ENCODE measurements at regions not wholly inside any gene's neighbourhood (a gene's known extent, or its start where the extent isn't known, plus 50 kb on each side); places are given as distances from the start of the nearest gene placed in this dataset.

DNA sequence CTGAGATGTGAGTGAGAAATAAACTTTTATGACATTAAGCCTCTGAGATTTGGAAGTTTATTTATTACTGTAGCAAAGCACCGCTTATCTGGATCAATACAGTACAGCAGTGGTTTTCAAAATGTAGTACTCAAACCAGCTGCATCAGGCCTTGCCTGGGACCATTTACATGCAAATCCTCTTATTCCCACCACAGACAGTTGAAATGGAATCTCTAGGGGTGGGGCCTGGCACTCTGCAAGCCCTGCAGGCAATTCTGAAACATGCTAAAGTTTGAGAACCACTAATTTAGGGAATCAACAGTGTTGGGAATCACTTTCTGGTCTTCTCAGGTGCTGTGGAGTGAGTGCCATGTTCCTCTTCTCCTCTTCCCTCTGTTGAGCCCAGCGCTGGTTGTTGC is 77.8 kb upstream of the TAMM41 start:
- no peaks in the 10 kb centered on the region for H3K79me2 ChIP-seq (ENCODE audit: low read length)
- H3K4me2 ChIP-seq (ENCODE audit: low read length), result no peak overlapping the region
- no peak overlapping the region for H3K9ac ChIP-seq (ENCODE audit: low read length)
- no peaks in the 10 kb centered on the region for H3K9me3 ChIP-seq (ENCODE audit: insufficient read depth, low read length)
- TF ChIP-seq, protein P1, sequence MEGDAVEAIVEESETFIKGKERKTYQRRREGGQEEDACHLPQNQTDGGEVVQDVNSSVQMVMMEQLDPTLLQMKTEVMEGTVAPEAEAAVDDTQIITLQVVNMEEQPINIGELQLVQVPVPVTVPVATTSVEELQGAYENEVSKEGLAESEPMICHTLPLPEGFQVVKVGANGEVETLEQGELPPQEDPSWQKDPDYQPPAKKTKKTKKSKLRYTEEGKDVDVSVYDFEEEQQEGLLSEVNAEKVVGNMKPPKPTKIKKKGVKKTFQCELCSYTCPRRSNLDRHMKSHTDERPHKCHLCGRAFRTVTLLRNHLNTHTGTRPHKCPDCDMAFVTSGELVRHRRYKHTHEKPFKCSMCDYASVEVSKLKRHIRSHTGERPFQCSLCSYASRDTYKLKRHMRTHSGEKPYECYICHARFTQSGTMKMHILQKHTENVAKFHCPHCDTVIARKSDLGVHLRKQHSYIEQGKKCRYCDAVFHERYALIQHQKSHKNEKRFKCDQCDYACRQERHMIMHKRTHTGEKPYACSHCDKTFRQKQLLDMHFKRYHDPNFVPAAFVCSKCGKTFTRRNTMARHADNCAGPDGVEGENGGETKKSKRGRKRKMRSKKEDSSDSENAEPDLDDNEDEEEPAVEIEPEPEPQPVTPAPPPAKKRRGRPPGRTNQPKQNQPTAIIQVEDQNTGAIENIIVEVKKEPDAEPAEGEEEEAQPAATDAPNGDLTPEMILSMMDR (IDR thresholded peaks at IDR 0.05; ENCODE audit: low read depth, low read length), result no peak
- TF ChIP-seq EZH2phosphoT487 (IDR thresholded peaks at IDR 0.05; ENCODE audit: low read depth), result no peak
- H3K27me3 ChIP-seq (ENCODE audit: low read depth, low read length), result peaks cover 10% of the 10 kb centered on the region; the same call in 1 of the 2 replicates
- H4K20me1 ChIP-seq (ENCODE audit: insufficient read depth, low read length), result no peaks in the 10 kb centered on the region
- no peak overlapping the region for H3K27ac ChIP-seq (ENCODE audit: low read length)
- H2AFZ ChIP-seq (ENCODE audit: low read depth, low read length), result no peak overlapping the region
- no peaks in the 10 kb centered on the region for H3K4me1 ChIP-seq (ENCODE audit: low read length)
- H3K4me3 ChIP-seq (ENCODE audit: low read length), result no peak overlapping the region
- H3K36me3 ChIP-seq (replicated peaks; ENCODE audit: low read depth, low read length), result no peaks in the 10 kb centered on the region

- H4K20me1 ChIP-seq (ENCODE audit: insufficient read depth, low read length), result no peaks in the 10 kb centered on the region
- peaks cover 5% of the 10 kb centered on the region; the same call in 1 of the 2 replicates for H3K27me3 ChIP-seq (ENCODE audit: low read depth, low read length)
- H3K4me2 ChIP-seq (ENCODE audit: low read length), result no peak overlapping the region
- no peak overlapping the region for H3K27ac ChIP-seq (ENCODE audit: low read length)
- TF ChIP-seq EZH2phosphoT487 (IDR thresholded peaks at IDR 0.05; ENCODE audit: low read depth), result no peak
- TF ChIP-seq, protein P1 (IDR thresholded peaks at IDR 0.05; ENCODE audit: low read depth, low read length), result no peak
- H3K4me1 ChIP-seq (ENCODE audit: low read length), result no peaks in the 10 kb centered on the region
- H3K9ac ChIP-seq (ENCODE audit: low read length), result no peak overlapping the region
- no peak overlapping the region for H2AFZ ChIP-seq (ENCODE audit: low read depth, low read length)
- H3K9me3 ChIP-seq (ENCODE audit: insufficient read depth, low read length), result no peaks in the 10 kb centered on the region
- H3K36me3 ChIP-seq (replicated peaks; ENCODE audit: low read depth, low read length), result no peaks in the 10 kb centered on the region
- H3K79me2 ChIP-seq (ENCODE audit: low read length), result no peaks in the 10 kb centered on the region
- no peak overlapping the region for H3K4me3 ChIP-seq (ENCODE audit: low read length)
Observed at GRCh38 chr3:11928381-11928780, 75.8 kb upstream of the SYN2 start.

GRCh38 chr3:11929531-11929930 is 74.7 kb upstream of the SYN2 start:
- no peak overlapping the region for H3K4me2 ChIP-seq (ENCODE audit: low read length)
- no peaks in the 10 kb centered on the region for H3K36me3 ChIP-seq (replicated peaks; ENCODE audit: low read depth, low read length)
- TF ChIP-seq EZH2phosphoT487 (IDR thresholded peaks at IDR 0.05; ENCODE audit: low read depth), result no peak

DNA sequence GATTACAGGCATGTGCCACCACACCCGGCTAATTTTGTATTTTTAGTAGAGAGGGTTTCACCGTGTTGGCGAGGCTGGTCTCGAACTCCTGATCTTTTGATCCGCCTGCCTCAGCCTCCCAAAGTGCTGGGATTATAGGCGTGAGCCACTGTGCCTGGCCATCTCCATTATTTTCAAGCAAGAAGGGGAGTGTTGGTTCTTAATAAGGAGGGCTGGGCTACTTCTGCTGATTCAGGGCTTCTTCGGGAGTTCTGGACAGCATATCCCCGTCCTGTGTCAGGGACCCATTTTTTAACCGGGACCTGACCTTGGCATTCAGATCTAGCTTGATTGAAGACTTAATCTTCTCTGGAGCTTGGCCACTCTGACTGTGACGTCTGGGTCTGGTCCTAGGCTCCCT is 74.1 kb upstream of the SYN2 start:
- Histone ChIP-seq H3K4me2 (ENCODE audit: low read length) (no peak overlapping the region), H3K36me3 (replicated peaks; ENCODE audit: low read depth, low read length) (no peaks in the 10 kb centered on the region), H3K9me3 (ENCODE audit: insufficient read depth, low read length) (no peaks in the 10 kb centered on the region), H3K27me3 (ENCODE audit: low read depth, low read length) (no peaks in the 10 kb centered on the region), H3K4me3 (ENCODE audit: low read length) (no peak overlapping the region), H3K4me1 (ENCODE audit: low read length) (no peaks in the 10 kb centered on the region), H3K79me2 (ENCODE audit: low read length) (no peaks in the 10 kb centered on the region), H3K27ac (ENCODE audit: low read length) (no peak overlapping the region), H3K9ac (ENCODE audit: low read length) (no peak overlapping the region), H2AFZ (ENCODE audit: low read depth, low read length) (no peak overlapping the region), H4K20me1 (ENCODE audit: insufficient read depth, low read length) (no peaks in the 10 kb centered on the region)
- TF ChIP-seq, protein P1 (IDR thresholded peaks at IDR 0.05; ENCODE audit: low read depth, low read length), result no peak
- no peak for TF ChIP-seq EZH2phosphoT487 (IDR thresholded peaks at IDR 0.05; ENCODE audit: low read depth)

More at GRCh38 chr3:11929531-11929930, 74.7 kb upstream of the SYN2 start:
- Histone ChIP-seq H3K79me2 (ENCODE audit: low read length) (no peaks in the 10 kb centered on the region), H3K27me3 (ENCODE audit: low read depth, low read length) (no peaks in the 10 kb centered on the region), H3K4me1 (ENCODE audit: low read length) (no peaks in the 10 kb centered on the region), H3K9ac (ENCODE audit: low read length) (no peak overlapping the region), H2AFZ (ENCODE audit: low read depth, low read length) (no peak overlapping the region), H3K27ac (ENCODE audit: low read length) (no peak overlapping the region), H4K20me1 (ENCODE audit: insufficient read depth, low read length) (no peaks in the 10 kb centered on the region), H3K9me3 (ENCODE audit: insufficient read depth, low read length) (no peaks in the 10 kb centered on the region), H3K4me3 (ENCODE audit: low read length) (no peak overlapping the region)

DNA sequence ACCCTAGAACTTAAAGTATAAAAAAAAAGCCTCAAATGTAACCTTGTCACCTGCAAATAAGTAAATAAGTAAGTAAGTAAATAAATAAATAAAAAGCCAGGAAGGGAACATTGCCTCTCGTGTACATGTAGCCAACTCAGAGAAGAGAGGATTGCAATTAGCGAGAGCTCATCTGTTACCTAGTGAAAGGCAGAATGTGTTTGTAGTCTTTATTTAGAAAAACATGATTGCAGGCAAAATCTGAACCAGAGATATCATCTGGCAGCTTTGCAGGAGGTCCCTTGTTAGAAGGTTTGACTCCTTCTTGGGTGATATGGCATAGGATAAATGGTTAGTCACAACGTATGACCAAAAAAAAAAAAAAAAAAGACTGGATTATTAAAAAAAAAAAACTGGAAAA is 71.6 kb upstream of the SYN2 start:
- no peak overlapping the region for H2AFZ ChIP-seq (ENCODE audit: low read depth, low read length)
- H3K36me3 ChIP-seq (replicated peaks; ENCODE audit: low read depth, low read length), result no peaks in the 10 kb centered on the region
- H3K27ac ChIP-seq (ENCODE audit: low read length), result no peak overlapping the region
- no peak overlapping the region for H3K4me2 ChIP-seq (ENCODE audit: low read length)
- no peaks in the 10 kb centered on the region for H4K20me1 ChIP-seq (ENCODE audit: insufficient read depth, low read length)
- H3K4me3 ChIP-seq (ENCODE audit: low read length), result no peak overlapping the region
- TF ChIP-seq, protein P1 (IDR thresholded peaks at IDR 0.05; ENCODE audit: low read depth, low read length), result no peak
- no peak for TF ChIP-seq EZH2phosphoT487 (IDR thresholded peaks at IDR 0.05; ENCODE audit: low read depth)
- no peaks in the 10 kb centered on the region for H3K4me1 ChIP-seq (ENCODE audit: low read length)
- no peaks in the 10 kb centered on the region for H3K79me2 ChIP-seq (ENCODE audit: low read length)
- no peaks in the 10 kb centered on the region for H3K9me3 ChIP-seq (ENCODE audit: insufficient read depth, low read length)
- no peak overlapping the region for H3K9ac ChIP-seq (ENCODE audit: low read length)
- H3K27me3 ChIP-seq (ENCODE audit: low read depth, low read length), result no peaks in the 10 kb centered on the region
